ENCODE measurements at regions not wholly inside any gene's neighbourhood (a gene's known extent, or its start where the extent isn't known, plus 50 kb on each side); places are given as distances from the start of the nearest gene placed in this dataset.

- H3K56ac ChIP-seq (ENCODE audit: extremely low read depth, insufficient read depth, low read length) = no peak overlapping the region
- WGBS, 2 experiments (ENCODE audit: extremely low coverage in 2 of 2, insufficient read length in 1 of 2) = no CpG with 5 or more reads among the region's 5 CpGs
- CTCF ChIA-PET = no interaction called here
Observed at GRCh38 chr7:118006979-118007378, 133.7 kb upstream of the CTTNBP2 start.

More at GRCh38 chr7:118006979-118007378, 133.7 kb upstream of the CTTNBP2 start:
- dilution Hi-C loops (cut with HindIII; ENCODE audit: low sequenced_read_pairs, unreplicated experiment) = no loop called here
- no peak for TF ChIP-seq ELK1 (IDR thresholded peaks at IDR 0.05; ENCODE audit: borderline replicate concordance, low read depth, low read length)
- TF ChIP-seq RAD21 (IDR thresholded peaks at IDR 0.05; ENCODE audit: low read length) = no peak
- TF ChIP-seq FOS (IDR thresholded peaks at IDR 0.05; ENCODE audit: low read depth, low read length) = no peak
- TF ChIP-seq POLR2A (IDR thresholded peaks at IDR 0.05; ENCODE audit: low read depth, low read length) = no peak
- TF ChIP-seq CEBPB (IDR thresholded peaks at IDR 0.05; ENCODE audit: low read depth, low read length) = no peak
- TF ChIP-seq BHLHE40 (IDR thresholded peaks at IDR 0.05; ENCODE audit: low read depth, low read length) = no peak
- no peak for TF ChIP-seq CHD1 (IDR thresholded peaks at IDR 0.05; ENCODE audit: low read depth, low read length)
- TF ChIP-seq RFX5 (IDR thresholded peaks at IDR 0.05; ENCODE audit: low read depth, low read length) = no peak
- no peak for TF ChIP-seq MAFK (IDR thresholded peaks at IDR 0.05; ENCODE audit: low read depth, low read length)
- no peak for TF ChIP-seq NFE2L2 (IDR thresholded peaks at IDR 0.05; ENCODE audit: low read depth, low read length)
- TF ChIP-seq CTCF (conservative IDR thresholded peaks at IDR 0.05; ENCODE audit: low read depth, low read length) = no peak
- no peak for TF ChIP-seq MAZ (IDR thresholded peaks at IDR 0.05; ENCODE audit: borderline replicate concordance, low read depth, low read length)
- Histone ChIP-seq H3K23ac (ENCODE audit: low read depth, low read length) (no peak overlapping the region), H3K14ac (replicated peaks; ENCODE audit: low read depth, low read length) (no peak overlapping the region), H3K4ac (ENCODE audit: low read depth, low read length) (no peak overlapping the region), H2BK15ac (ENCODE audit: low read depth, low read length) (no peak overlapping the region), H2BK5ac (ENCODE audit: low read depth, low read length, poor library complexity, severe bottlenecking) (no peak overlapping the region), H3K4me1 (ENCODE audit: control insufficient read depth, insufficient read depth, low read length) (no peaks in the 10 kb centered on the region), H2BK120ac (ENCODE audit: low read depth, low read length) (no peak overlapping the region), H3K27ac (ENCODE audit: insufficient read depth, low read length) (no peak overlapping the region), H2AK9ac (replicated peaks; ENCODE audit: low read depth, low read length, poor library complexity) (no peak overlapping the region), H4K8ac (ENCODE audit: low read depth in 2 of 2, low read length in 2 of 2) (no peak overlapping the region), H2AFZ (replicated peaks; ENCODE audit: low read length, poor library complexity) (no peak overlapping the region), H2BK20ac (ENCODE audit: low read depth, low read length) (no peak overlapping the region), H3K36me3 (ENCODE audit: control insufficient read depth, insufficient read depth, low read length) (no peaks in the 10 kb centered on the region), H3K18ac (ENCODE audit: low read depth, low read length) (no peak overlapping the region), H3K9me1 (ENCODE audit: insufficient read depth, low read length) (no peaks in the 10 kb centered on the region), H3K27me3 (ENCODE audit: control insufficient read depth, insufficient read depth, low read length) (no peaks in the 10 kb centered on the region), H4K91ac (ENCODE audit: insufficient read depth, low read depth, low read length) (no peak overlapping the region), H4K5ac (ENCODE audit: low read depth, low read length) (no peak overlapping the region), H3K79me1 (ENCODE audit: low read depth in 1 of 2, low read length in 2 of 2) (no peaks in the 10 kb centered on the region), H2AK5ac (ENCODE audit: low read depth, low read length) (no peak overlapping the region), H4K20me1 (ENCODE audit: insufficient read depth, low read length) (no peaks in the 10 kb centered on the region), H3K4me3 (ENCODE audit: insufficient read depth, low read depth, low read length) (no peak overlapping the region), H3K9ac (ENCODE audit: low read depth, low read length) (no peak overlapping the region), H3K4me2 (ENCODE audit: low read depth, low read length) (no peak overlapping the region), H3K9me3 (ENCODE audit: control insufficient read depth, insufficient read depth, low read length) (no peaks in the 10 kb centered on the region)
- POLR2A ChIA-PET (ENCODE audit: unreplicated experiment) = no interaction called here
- intact Hi-C loops (cut with micrococcal nuclease) = no loop called here
- no TSS peak for BruUV-seq (replicated peaks)
- DNase-seq (no peak), ATAC-seq (ENCODE audit: low read depth) (no peak)
- in situ Hi-C loops (cut with MboI; ENCODE audit: low sequenced_read_pairs) = no loop called here

All from IMR-90 (cell line).